Keratinocyte (primary cell): ENCODE measurements at regions not wholly inside any gene's neighbourhood (a gene's known extent, or its start where the extent isn't known, plus 50 kb on each side); places are given as distances from the start of the nearest gene placed in this dataset.

ENCODE experiments used
- EZH2 ChIP-seq: IDR thresholded peaks from one replicate; pipeline ENCODE4 v1.6.1; 2012; ENCODE audit warnings: inconsistent platforms, mild to moderate bottlenecking, low read length, moderate library complexity
- TF ChIP-seq, protein P1 (sequence below), 3 experiments: IDR thresholded peaks in 1 of 3; conservative IDR thresholded peaks in 1 of 3; optimal IDR thresholded peaks in 1 of 3; 2 replicates in 2 of 3; 3 replicates in 1 of 3; pipeline versions ENCODE3 to v1.5.1; 2011; ENCODE audit warnings: low read length in 3 of 3, mild to moderate bottlenecking in 3 of 3, moderate library complexity in 2 of 3, control low read depth in 1 of 3, inconsistent platforms in 1 of 3; ENCODE audit not compliant: insufficient read depth in 2 of 3; ENCODE audit errors: extremely low read depth in 1 of 3

GRCh38 chr6:84854811-84855400 is 90.5 kb upstream of the TBX18 start:
- TF ChIP-seq, protein P1, sequence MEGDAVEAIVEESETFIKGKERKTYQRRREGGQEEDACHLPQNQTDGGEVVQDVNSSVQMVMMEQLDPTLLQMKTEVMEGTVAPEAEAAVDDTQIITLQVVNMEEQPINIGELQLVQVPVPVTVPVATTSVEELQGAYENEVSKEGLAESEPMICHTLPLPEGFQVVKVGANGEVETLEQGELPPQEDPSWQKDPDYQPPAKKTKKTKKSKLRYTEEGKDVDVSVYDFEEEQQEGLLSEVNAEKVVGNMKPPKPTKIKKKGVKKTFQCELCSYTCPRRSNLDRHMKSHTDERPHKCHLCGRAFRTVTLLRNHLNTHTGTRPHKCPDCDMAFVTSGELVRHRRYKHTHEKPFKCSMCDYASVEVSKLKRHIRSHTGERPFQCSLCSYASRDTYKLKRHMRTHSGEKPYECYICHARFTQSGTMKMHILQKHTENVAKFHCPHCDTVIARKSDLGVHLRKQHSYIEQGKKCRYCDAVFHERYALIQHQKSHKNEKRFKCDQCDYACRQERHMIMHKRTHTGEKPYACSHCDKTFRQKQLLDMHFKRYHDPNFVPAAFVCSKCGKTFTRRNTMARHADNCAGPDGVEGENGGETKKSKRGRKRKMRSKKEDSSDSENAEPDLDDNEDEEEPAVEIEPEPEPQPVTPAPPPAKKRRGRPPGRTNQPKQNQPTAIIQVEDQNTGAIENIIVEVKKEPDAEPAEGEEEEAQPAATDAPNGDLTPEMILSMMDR (optimal IDR thresholded peaks at IDR 0.05 in 1 of 3, IDR thresholded peaks at IDR 0.05 in 1 of 3, conservative IDR thresholded peaks at IDR 0.05 in 1 of 3; ENCODE audit: extremely low read depth in 1 of 3, insufficient read depth in 2 of 3, low read length in 3 of 3): no peak
- TF ChIP-seq EZH2: no peak
